ENCODE measurements at regions not wholly inside any gene's neighbourhood (a gene's known extent, or its start where the extent isn't known, plus 50 kb on each side); places are given as distances from the start of the nearest gene placed in this dataset.

GRCh38 chr3:78424656-78425055 lies 1343.1 kb downstream of the ROBO1 start:
- no peaks in the 10 kb centered on the region for H3K79me1 ChIP-seq (ENCODE audit: low read length)
- DNase-seq = peak in 1 of 2 donors; percentile 25
- H3K4me2 ChIP-seq (ENCODE audit: low read length) = no peak overlapping the region
- H3K36me3 ChIP-seq (ENCODE audit: control insufficient read depth in 1 of 2, insufficient read depth in 2 of 2, low read length in 2 of 2) = no peaks in the 10 kb centered on the region
- H3K79me2 ChIP-seq (ENCODE audit: control insufficient read depth, insufficient read depth, low read length, poor library complexity) = no peaks in the 10 kb centered on the region
- H3K9me3 ChIP-seq (ENCODE audit: insufficient read depth, low read depth, low read length) = no peaks in the 10 kb centered on the region
- no peak overlapping the region for H2BK120ac ChIP-seq (ENCODE audit: insufficient read depth, low read length, poor library complexity)
- no peak overlapping the region for H4K8ac ChIP-seq (ENCODE audit: low read depth, low read length)
- H3K4ac ChIP-seq (ENCODE audit: low read depth, low read length) = no peak overlapping the region
- no peaks in the 10 kb centered on the region for H3K4me1 ChIP-seq (ENCODE audit: control insufficient read depth in 1 of 2, insufficient read depth in 2 of 2, low read length in 2 of 2)
- H4K91ac ChIP-seq (ENCODE audit: low read depth, low read length) = no peak overlapping the region
- no peak overlapping the region for H3K27ac ChIP-seq (ENCODE audit: low read depth, low read length)
- H2AFZ ChIP-seq (ENCODE audit: insufficient read depth, low read length, poor library complexity) = no peak overlapping the region
- no peaks in the 10 kb centered on the region for H3K27me3 ChIP-seq (ENCODE audit: insufficient read depth, low read length)
- no peak overlapping the region for H4K12ac ChIP-seq (ENCODE audit: low read depth, low read length)
- H3K4me3 ChIP-seq (ENCODE audit: low read depth, low read length) = no peak overlapping the region
- H3K14ac ChIP-seq (ENCODE audit: low read length) = no peak overlapping the region
- H2BK12ac ChIP-seq (ENCODE audit: low read length) = no peak overlapping the region
- no peak overlapping the region for H3K9ac ChIP-seq (ENCODE audit: low read length)
- H3K18ac ChIP-seq (ENCODE audit: low read length) = no peak overlapping the region
- no peak overlapping the region for H2BK5ac ChIP-seq (ENCODE audit: low read depth, low read length, poor library complexity)
- no peak overlapping the region for H2AK5ac ChIP-seq (ENCODE audit: low read length)
- WGBS (ENCODE audit: extremely low coverage, insufficient coverage, insufficient read length) = no CpG with 5 or more reads among the region's 1 CpG
- no peak overlapping the region for H3K23ac ChIP-seq (ENCODE audit: low read length)

GRCh38 chr3:78426454-78426853 lies 1341.3 kb downstream of the ROBO1 start:
- H2BK12ac ChIP-seq (ENCODE audit: low read length) = no peak overlapping the region
- no peaks in the 10 kb centered on the region for H3K27me3 ChIP-seq (ENCODE audit: insufficient read depth, low read length)
- no peak overlapping the region for H4K91ac ChIP-seq (ENCODE audit: low read depth, low read length)
- no peak overlapping the region for H3K9ac ChIP-seq (ENCODE audit: low read length)
- no peak overlapping the region for H4K12ac ChIP-seq (ENCODE audit: low read depth, low read length)
- no peak for DNase-seq
- no peak overlapping the region for H3K4me3 ChIP-seq (ENCODE audit: low read depth, low read length)
- H3K18ac ChIP-seq (ENCODE audit: low read length) = no peak overlapping the region
- no peak overlapping the region for H2AFZ ChIP-seq (ENCODE audit: insufficient read depth, low read length, poor library complexity)
- no peak overlapping the region for H2BK120ac ChIP-seq (ENCODE audit: insufficient read depth, low read length, poor library complexity)
- H3K27ac ChIP-seq (ENCODE audit: low read depth, low read length) = no peak overlapping the region
- no CpG with 5 or more reads among the region's 1 CpG for WGBS (ENCODE audit: extremely low coverage, insufficient coverage, insufficient read length)
- no peaks in the 10 kb centered on the region for H3K79me2 ChIP-seq (ENCODE audit: control insufficient read depth, insufficient read depth, low read length, poor library complexity)
- H3K4me2 ChIP-seq (ENCODE audit: low read length) = no peak overlapping the region
- H2BK5ac ChIP-seq (ENCODE audit: low read depth, low read length, poor library complexity) = no peak overlapping the region
- H3K4me1 ChIP-seq (ENCODE audit: control insufficient read depth in 1 of 2, insufficient read depth in 2 of 2, low read length in 2 of 2) = no peaks in the 10 kb centered on the region
- H3K4ac ChIP-seq (ENCODE audit: low read depth, low read length) = no peak overlapping the region
- H4K8ac ChIP-seq (ENCODE audit: low read depth, low read length) = no peak overlapping the region
- no peaks in the 10 kb centered on the region for H3K79me1 ChIP-seq (ENCODE audit: low read length)
- H2AK5ac ChIP-seq (ENCODE audit: low read length) = no peak overlapping the region
- H3K14ac ChIP-seq (ENCODE audit: low read length) = no peak overlapping the region
- H3K23ac ChIP-seq (ENCODE audit: low read length) = no peak overlapping the region
- H3K9me3 ChIP-seq (ENCODE audit: insufficient read depth, low read depth, low read length) = no peaks in the 10 kb centered on the region
- H3K36me3 ChIP-seq (ENCODE audit: control insufficient read depth in 1 of 2, insufficient read depth in 2 of 2, low read length in 2 of 2) = no peaks in the 10 kb centered on the region

DNA sequence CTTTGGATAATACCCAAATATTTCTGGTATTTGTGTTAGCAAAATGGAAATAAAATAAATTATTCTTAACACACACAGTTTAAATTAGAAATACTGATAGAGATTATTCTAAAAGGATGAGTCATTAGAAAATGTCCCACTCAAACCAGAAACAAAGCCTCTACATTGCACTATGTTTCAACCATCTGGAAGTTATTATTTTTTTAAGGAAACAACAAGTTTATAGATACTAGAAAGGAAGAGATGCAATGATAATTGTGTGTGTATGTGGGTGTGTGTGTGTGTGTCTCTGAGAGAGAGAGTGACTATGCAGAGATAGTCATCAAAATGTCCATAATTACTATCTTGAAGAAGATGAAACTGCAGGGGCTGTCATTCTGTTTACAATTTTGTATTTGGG lies 1340.5 kb downstream of the ROBO1 start:
- Histone ChIP-seq H2BK5ac (ENCODE audit: low read depth, low read length, poor library complexity) (no peak overlapping the region), H3K14ac (ENCODE audit: low read length) (no peak overlapping the region), H3K4me1 (ENCODE audit: control insufficient read depth in 1 of 2, insufficient read depth in 2 of 2, low read length in 2 of 2) (no peaks in the 10 kb centered on the region), H3K27me3 (ENCODE audit: insufficient read depth, low read length) (no peaks in the 10 kb centered on the region), H2AFZ (ENCODE audit: insufficient read depth, low read length, poor library complexity) (no peak overlapping the region), H3K9me3 (ENCODE audit: insufficient read depth, low read depth, low read length) (no peaks in the 10 kb centered on the region), H3K36me3 (ENCODE audit: control insufficient read depth in 1 of 2, insufficient read depth in 2 of 2, low read length in 2 of 2) (no peaks in the 10 kb centered on the region), H3K4ac (ENCODE audit: low read depth, low read length) (no peak overlapping the region), H3K79me2 (ENCODE audit: control insufficient read depth, insufficient read depth, low read length, poor library complexity) (no peaks in the 10 kb centered on the region), H3K9ac (ENCODE audit: low read length) (no peak overlapping the region), H2BK12ac (ENCODE audit: low read length) (no peak overlapping the region), H4K12ac (ENCODE audit: low read depth, low read length) (no peak overlapping the region), H2BK120ac (ENCODE audit: insufficient read depth, low read length, poor library complexity) (no peak overlapping the region), H2AK5ac (ENCODE audit: low read length) (no peak overlapping the region), H4K8ac (ENCODE audit: low read depth, low read length) (no peak overlapping the region), H3K4me3 (ENCODE audit: low read depth, low read length) (no peak overlapping the region), H4K91ac (ENCODE audit: low read depth, low read length) (no peak overlapping the region), H3K4me2 (ENCODE audit: low read length) (no peak overlapping the region), H3K23ac (ENCODE audit: low read length) (no peak overlapping the region), H3K27ac (ENCODE audit: low read depth, low read length) (no peak overlapping the region), H3K18ac (ENCODE audit: low read length) (no peak overlapping the region), H3K79me1 (ENCODE audit: low read length) (no peaks in the 10 kb centered on the region)
- DNase-seq = no peak

- no peak overlapping the region for H3K23ac ChIP-seq (ENCODE audit: low read length)
- H3K79me1 ChIP-seq (ENCODE audit: low read length) = no peaks in the 10 kb centered on the region
- H2BK12ac ChIP-seq (ENCODE audit: low read length) = no peak overlapping the region
- H3K9ac ChIP-seq (ENCODE audit: low read length) = no peak overlapping the region
- H4K12ac ChIP-seq (ENCODE audit: low read depth, low read length) = no peak overlapping the region
- no peak for DNase-seq
- no peak overlapping the region for H3K18ac ChIP-seq (ENCODE audit: low read length)
- H3K27ac ChIP-seq (ENCODE audit: low read depth, low read length) = no peak overlapping the region
- H3K4me3 ChIP-seq (ENCODE audit: low read depth, low read length) = no peak overlapping the region
- WGBS (ENCODE audit: extremely low coverage, insufficient coverage, insufficient read length) = no CpG with 5 or more reads among the region's 1 CpG
- H3K4ac ChIP-seq (ENCODE audit: low read depth, low read length) = no peak overlapping the region
- H2BK120ac ChIP-seq (ENCODE audit: insufficient read depth, low read length, poor library complexity) = no peak overlapping the region
- H4K91ac ChIP-seq (ENCODE audit: low read depth, low read length) = no peak overlapping the region
- no peaks in the 10 kb centered on the region for H3K79me2 ChIP-seq (ENCODE audit: control insufficient read depth, insufficient read depth, low read length, poor library complexity)
- H2BK5ac ChIP-seq (ENCODE audit: low read depth, low read length, poor library complexity) = no peak overlapping the region
- H3K14ac ChIP-seq (ENCODE audit: low read length) = no peak overlapping the region
- H3K36me3 ChIP-seq (ENCODE audit: control insufficient read depth in 1 of 2, insufficient read depth in 2 of 2, low read length in 2 of 2) = no peaks in the 10 kb centered on the region
- no peak overlapping the region for H2AFZ ChIP-seq (ENCODE audit: insufficient read depth, low read length, poor library complexity)
- no peaks in the 10 kb centered on the region for H3K4me1 ChIP-seq (ENCODE audit: control insufficient read depth in 1 of 2, insufficient read depth in 2 of 2, low read length in 2 of 2)
- H2AK5ac ChIP-seq (ENCODE audit: low read length) = no peak overlapping the region
- H4K8ac ChIP-seq (ENCODE audit: low read depth, low read length) = no peak overlapping the region
- H3K4me2 ChIP-seq (ENCODE audit: low read length) = no peak overlapping the region
- H3K27me3 ChIP-seq (ENCODE audit: insufficient read depth, low read length) = no peaks in the 10 kb centered on the region
- no peaks in the 10 kb centered on the region for H3K9me3 ChIP-seq (ENCODE audit: insufficient read depth, low read depth, low read length)
Observed at GRCh38 chr3:78430741-78431140, 1337.1 kb downstream of the ROBO1 start.
